Activated CD8-positive, alpha-beta T cell treated with anti-CD3 and anti-CD28 coated beads for 36 hours (primary cell): ENCODE measurements at regions not wholly inside any gene's neighbourhood (a gene's known extent, or its start where the extent isn't known, plus 50 kb on each side); places are given as distances from the start of the nearest gene placed in this dataset.

Source experiments
- ATAC-seq: fragments of 200-7000 bp; cut with Tn5 transposase; one replicate; pipeline ENCODE4 v1.10.0; 2021; ENCODE audit warnings: mild to moderate bottlenecking, moderate library complexity
- CTCF ChIA-PET: fragments of 350-600 bp; sonication (Branson Sonifier 250); formaldehyde crosslinking; loops from one replicate; lab custom pipeline; 2021; ENCODE audit warnings: antibody characterized with exemption; lab: Charles Lee
- POLR2A ChIA-PET: fragments of 350-600 bp; sonication (Branson Sonifier 250); formaldehyde crosslinking; loops from one replicate; lab custom pipeline; 2021; ENCODE audit warnings: antibody characterized with exemption; lab: Charles Lee
- DNase-seq: peaks from one replicate; pipeline ENCODE4 v3.0.0-alpha.2; 2020
- H3K27ac Mint-ChIP-seq: one replicate; pipeline ENCODE4 v1.8.0; 2021; ENCODE audit warnings: mild to moderate bottlenecking, mixed read lengths
- H3K27me3 Mint-ChIP-seq: one replicate; pipeline ENCODE4 v1.8.0; 2021; ENCODE audit warnings: mixed read lengths
- H3K36me3 Mint-ChIP-seq: one replicate; pipeline ENCODE4 v1.8.0; 2021; ENCODE audit warnings: low read depth, mixed read lengths
- H3K4me1 Mint-ChIP-seq: one replicate; pipeline ENCODE4 v1.8.0; 2021; ENCODE audit warnings: low read depth, mixed read lengths
- H3K4me3 Mint-ChIP-seq: one replicate; pipeline ENCODE4 v1.8.0; 2021; ENCODE audit warnings: mild to moderate bottlenecking, moderate library complexity, mixed read lengths
- H3K9me3 Mint-ChIP-seq: one replicate; pipeline ENCODE4 v1.8.0; 2021; ENCODE audit warnings: mixed read lengths
- intact Hi-C: fragments of 100-400 bp; cut with micrococcal nuclease; formaldehyde crosslinking; loops from one replicate; pipeline ENCODE4 v1.10.0; 2022
- TF ChIP-seq, protein P1 (sequence below): fragments of 200-600 bp; IDR thresholded peaks from one replicate; pipeline ENCODE4 v1.8.0; 2022; ENCODE audit warnings: antibody characterized with exemption, mild to moderate bottlenecking

DNA sequence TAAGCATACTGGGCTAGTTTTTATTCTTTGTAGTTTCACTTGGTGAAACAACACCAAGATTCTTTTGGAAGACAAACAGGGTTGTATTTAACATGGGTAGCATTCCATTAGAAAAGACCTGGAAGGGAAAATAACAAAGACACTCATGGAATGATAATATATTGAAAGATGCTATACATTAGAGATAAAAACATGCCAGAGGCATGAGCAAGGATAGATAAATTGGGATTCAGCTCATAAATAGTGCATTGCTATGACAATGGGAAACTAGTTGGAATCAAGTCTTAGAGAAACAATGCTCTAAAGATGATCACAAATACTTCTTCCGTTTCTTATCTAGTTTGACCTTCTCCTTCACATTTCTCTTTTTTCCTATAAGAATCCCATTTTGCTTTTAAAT lies 677.4 kb downstream of the ZNF385D start:
- Mint-ChIP-seq H3K27ac (no peak overlapping the region), H3K4me1 (no peaks in the 10 kb centered on the region), H3K4me3 (no peak overlapping the region), H3K36me3 (no peaks in the 10 kb centered on the region), H3K27me3 (no peaks in the 10 kb centered on the region), H3K9me3 (peaks cover 15% of the 10 kb centered on the region)
- ChIA-PET POLR2A (no interaction called here), CTCF (no interaction called here)
- ATAC-seq (no peak), DNase-seq (no peak)
- TF ChIP-seq, protein P1, sequence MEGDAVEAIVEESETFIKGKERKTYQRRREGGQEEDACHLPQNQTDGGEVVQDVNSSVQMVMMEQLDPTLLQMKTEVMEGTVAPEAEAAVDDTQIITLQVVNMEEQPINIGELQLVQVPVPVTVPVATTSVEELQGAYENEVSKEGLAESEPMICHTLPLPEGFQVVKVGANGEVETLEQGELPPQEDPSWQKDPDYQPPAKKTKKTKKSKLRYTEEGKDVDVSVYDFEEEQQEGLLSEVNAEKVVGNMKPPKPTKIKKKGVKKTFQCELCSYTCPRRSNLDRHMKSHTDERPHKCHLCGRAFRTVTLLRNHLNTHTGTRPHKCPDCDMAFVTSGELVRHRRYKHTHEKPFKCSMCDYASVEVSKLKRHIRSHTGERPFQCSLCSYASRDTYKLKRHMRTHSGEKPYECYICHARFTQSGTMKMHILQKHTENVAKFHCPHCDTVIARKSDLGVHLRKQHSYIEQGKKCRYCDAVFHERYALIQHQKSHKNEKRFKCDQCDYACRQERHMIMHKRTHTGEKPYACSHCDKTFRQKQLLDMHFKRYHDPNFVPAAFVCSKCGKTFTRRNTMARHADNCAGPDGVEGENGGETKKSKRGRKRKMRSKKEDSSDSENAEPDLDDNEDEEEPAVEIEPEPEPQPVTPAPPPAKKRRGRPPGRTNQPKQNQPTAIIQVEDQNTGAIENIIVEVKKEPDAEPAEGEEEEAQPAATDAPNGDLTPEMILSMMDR = no peak
- intact Hi-C loops = no loop called here

DNA sequence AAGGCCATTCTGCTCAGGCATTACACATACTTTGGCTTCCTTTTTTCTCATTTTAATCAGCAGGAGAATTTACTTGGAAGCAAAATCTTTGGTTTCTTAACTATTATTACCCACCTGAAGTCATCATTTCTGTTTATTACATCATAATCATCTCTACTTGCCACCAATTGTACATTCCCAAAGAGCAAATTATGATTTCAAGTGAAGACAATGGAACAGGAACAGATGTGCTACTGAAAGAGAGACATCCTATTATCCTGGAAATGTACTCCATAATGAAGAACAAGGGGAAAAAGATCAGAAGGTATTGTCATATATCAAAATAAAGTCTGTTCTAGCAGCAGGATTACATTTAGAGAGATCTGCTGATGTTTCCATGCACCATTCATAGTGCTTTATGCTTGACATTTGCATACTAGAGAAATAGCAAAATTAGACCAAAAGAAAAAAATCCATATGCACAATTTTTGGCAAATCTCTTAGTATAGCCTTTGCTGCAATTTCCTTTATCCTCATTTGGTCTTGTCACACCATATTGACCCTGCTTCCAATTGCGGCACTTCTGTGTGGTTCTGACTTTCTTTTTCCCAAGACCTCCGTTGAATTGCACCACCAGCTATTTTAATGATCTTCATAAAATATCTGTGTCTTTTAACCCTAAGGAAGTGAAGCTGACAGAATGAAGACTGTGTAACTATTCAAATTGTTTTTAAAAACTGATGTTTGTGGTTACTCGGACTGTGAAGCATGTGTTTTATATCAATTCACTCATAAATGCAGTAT lies 683.8 kb downstream of the ZNF385D start:
- TF ChIP-seq, protein P1 = no peak
- intact Hi-C loops = no loop called here

DNA sequence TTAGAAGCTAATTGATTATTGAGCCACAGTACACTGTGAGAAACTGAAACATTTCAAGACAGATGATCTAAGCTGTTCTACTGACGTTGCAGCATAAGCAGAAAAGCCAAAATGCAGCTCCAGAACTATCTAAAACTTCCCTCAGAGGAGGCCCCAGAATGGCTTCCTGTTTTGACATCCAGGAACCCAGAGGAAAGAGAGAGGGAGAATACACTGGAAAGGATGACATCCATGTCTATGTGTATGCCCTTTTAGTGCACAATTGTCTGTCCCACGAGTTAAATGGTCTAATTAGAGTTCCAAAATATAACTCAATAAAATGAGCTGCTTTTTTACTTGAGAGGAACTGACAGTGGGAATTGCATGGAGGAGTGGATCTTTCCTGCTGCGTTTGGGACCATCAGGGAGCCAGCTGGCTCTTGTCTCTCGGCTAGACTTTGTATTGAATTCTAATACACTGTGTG lies 688.1 kb downstream of the ZNF385D start:
- no peaks in the 10 kb centered on the region for H3K4me1 Mint-ChIP-seq
- intact Hi-C loops = no loop called here
- DNase-seq (no peak), ATAC-seq (no peak)
- peaks cover 6% of the 10 kb centered on the region for H3K9me3 Mint-ChIP-seq
- H3K36me3 Mint-ChIP-seq = no peaks in the 10 kb centered on the region
- no peak overlapping the region for H3K4me3 Mint-ChIP-seq
- CTCF ChIA-PET = no interaction called here
- H3K27ac Mint-ChIP-seq = no peak overlapping the region
- TF ChIP-seq, protein P1 = no peak
- POLR2A ChIA-PET = no interaction called here
- H3K27me3 Mint-ChIP-seq = no peaks in the 10 kb centered on the region

More for the DNA sequence above, 683.8 kb downstream of the ZNF385D start:
- Mint-ChIP-seq H3K4me3 (no peak overlapping the region), H3K27me3 (no peaks in the 10 kb centered on the region), H3K9me3 (peaks cover 16% of the 10 kb centered on the region), H3K36me3 (no peaks in the 10 kb centered on the region), H3K27ac (no peak overlapping the region), H3K4me1 (no peaks in the 10 kb centered on the region)
- DNase-seq (no peak), ATAC-seq (no peak)
- ChIA-PET CTCF (no interaction called here), POLR2A (no interaction called here)

DNA sequence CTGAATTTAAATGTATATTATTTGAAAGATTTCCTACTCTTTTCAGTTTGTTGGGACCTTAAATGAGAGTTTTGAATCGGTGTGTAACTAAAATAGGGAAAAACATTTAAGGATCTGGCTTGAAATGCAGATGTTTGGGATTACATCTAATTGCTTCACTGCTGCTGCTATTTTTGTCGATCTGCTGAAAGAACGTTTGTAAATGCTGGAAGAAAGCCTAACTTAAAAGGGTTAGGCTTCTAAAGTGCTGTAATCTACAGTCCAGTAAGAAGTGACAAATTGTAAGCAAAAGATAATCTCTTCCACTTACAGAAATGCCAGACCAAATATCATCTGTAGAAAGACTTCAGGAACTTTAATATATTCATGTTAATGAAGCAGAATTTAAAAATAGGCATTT lies 691.6 kb downstream of the ZNF385D start:
- Mint-ChIP-seq H3K4me1 (no peaks in the 10 kb centered on the region), H3K36me3 (no peaks in the 10 kb centered on the region), H3K27ac (no peak overlapping the region), H3K4me3 (no peak overlapping the region), H3K9me3 (peaks cover 10% of the 10 kb centered on the region), H3K27me3 (no peaks in the 10 kb centered on the region)
- TF ChIP-seq, protein P1 = no peak
- ATAC-seq (no peak), DNase-seq (no peak)
- intact Hi-C loops = no loop called here
- ChIA-PET CTCF (no interaction called here), POLR2A (no interaction called here)

DNA sequence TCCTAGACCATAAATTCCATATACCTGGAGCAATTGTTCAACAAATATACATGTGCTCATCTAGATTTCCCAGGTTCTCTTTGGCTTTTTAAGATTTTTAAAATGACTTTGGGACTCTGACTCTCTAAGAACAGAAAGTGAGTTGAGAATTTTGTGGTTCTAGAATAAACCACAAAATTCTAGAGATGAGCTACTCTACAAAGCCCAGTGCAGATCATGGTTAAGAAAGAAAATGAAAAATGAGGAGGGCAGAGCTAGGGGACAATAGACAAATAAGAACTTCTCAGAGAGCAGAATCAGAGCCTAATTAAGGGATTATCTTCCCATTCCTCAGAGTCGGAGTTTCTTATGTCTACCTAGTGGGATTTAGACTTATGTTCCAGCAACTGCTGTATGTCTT lies 694.7 kb downstream of the ZNF385D start:
- DNase-seq = no peak
- POLR2A ChIA-PET = no interaction called here
- Mint-ChIP-seq H3K4me3 (no peak overlapping the region), H3K27me3 (no peaks in the 10 kb centered on the region), H3K27ac (no peak overlapping the region), H3K4me1 (no peaks in the 10 kb centered on the region), H3K9me3 (peaks cover 10% of the 10 kb centered on the region), H3K36me3 (no peaks in the 10 kb centered on the region)
- CTCF ChIA-PET = no interaction called here
- intact Hi-C loops = no loop called here
- no peak for ATAC-seq
- TF ChIP-seq, protein P1 = no peak
